Breast epithelium (tissue), 4 donors: ENCODE measurements at regions not wholly inside any gene's neighbourhood (a gene's known extent, or its start where the extent isn't known, plus 50 kb on each side); places are given as distances from the start of the nearest gene placed in this dataset.

ENCODE experiments used
- DNase-seq, 2 donors: peaks; one replicate each; pipeline ENCODE4 v3.0.0-alpha.2; 2019; ENCODE audit warnings: low spot score in 2 of 2
- H3K27ac ChIP-seq, 2 donors: fragments of 200-600 bp; sonication (generic) in 1 of 2; one replicate each; pipeline ENCODE4 v1.5.1; 2016 to 2019; ENCODE audit warnings: mild to moderate bottlenecking in 1 of 2
- H3K27me3 ChIP-seq, 2 donors: fragments of 200-600 bp; sonication (generic) in 1 of 2; one replicate each; pipeline versions ENCODE4 v1.5.1 to v1.6.0; 2017 to 2019; ENCODE audit warnings: control low read depth in 1 of 2, mild to moderate bottlenecking in 1 of 2
- H3K36me3 ChIP-seq: fragments of 200-600 bp; one replicate; pipeline ENCODE4 v1.5.1; 2019
- H3K4me1 ChIP-seq, 2 donors: fragments of 200-600 bp; sonication (generic); one replicate each; pipeline ENCODE4 v1.5.1; 2016 to 2019; ENCODE audit warnings: control low read depth in 1 of 2
- H3K4me3 ChIP-seq, 3 donors: fragments of 200-600 bp; sonication (generic); 1 replicate in 2 of 3; 2 replicates in 1 of 3; pipeline ENCODE4 v1.5.1; 2016 to 2019; ENCODE audit warnings: mild to moderate bottlenecking in 3 of 3, moderate library complexity in 2 of 3
- H3K9me3 ChIP-seq, 2 donors: fragments of 200-600 bp; sonication (generic) in 1 of 2; one replicate each; pipeline ENCODE4 v1.5.1; 2016 to 2019; ENCODE audit warnings: control low read depth in 1 of 2
- POLR2A ChIP-seq: fragments of 450-650 bp; IDR thresholded peaks from one replicate; pipeline ENCODE4 v1.6.1; 2016; ENCODE audit warnings: antibody characterized with exemption, mild to moderate bottlenecking, moderate library complexity
- POLR2AphosphoS5 ChIP-seq, 3 donors: sonication (generic); formaldehyde crosslinking; IDR thresholded peaks; one replicate each; pipeline ENCODE4 v1.6.1; 2017; ENCODE audit warnings: antibody characterized with exemption in 3 of 3
- intact Hi-C: fragments of 100-400 bp; cut with DNase I; formaldehyde crosslinking; loops from one replicate; pipeline ENCODE4 v1.15.1; 2023; ENCODE audit warnings: low total_unique reads
- TF ChIP-seq, protein P1 (sequence below), 3 donors: fragments of 450-650 bp; IDR thresholded peaks; one replicate each; pipeline ENCODE4 v1.5.1; 2016 to 2017; ENCODE audit warnings: antibody characterized with exemption in 3 of 3, mild to moderate bottlenecking in 3 of 3, moderate library complexity in 3 of 3

DNA sequence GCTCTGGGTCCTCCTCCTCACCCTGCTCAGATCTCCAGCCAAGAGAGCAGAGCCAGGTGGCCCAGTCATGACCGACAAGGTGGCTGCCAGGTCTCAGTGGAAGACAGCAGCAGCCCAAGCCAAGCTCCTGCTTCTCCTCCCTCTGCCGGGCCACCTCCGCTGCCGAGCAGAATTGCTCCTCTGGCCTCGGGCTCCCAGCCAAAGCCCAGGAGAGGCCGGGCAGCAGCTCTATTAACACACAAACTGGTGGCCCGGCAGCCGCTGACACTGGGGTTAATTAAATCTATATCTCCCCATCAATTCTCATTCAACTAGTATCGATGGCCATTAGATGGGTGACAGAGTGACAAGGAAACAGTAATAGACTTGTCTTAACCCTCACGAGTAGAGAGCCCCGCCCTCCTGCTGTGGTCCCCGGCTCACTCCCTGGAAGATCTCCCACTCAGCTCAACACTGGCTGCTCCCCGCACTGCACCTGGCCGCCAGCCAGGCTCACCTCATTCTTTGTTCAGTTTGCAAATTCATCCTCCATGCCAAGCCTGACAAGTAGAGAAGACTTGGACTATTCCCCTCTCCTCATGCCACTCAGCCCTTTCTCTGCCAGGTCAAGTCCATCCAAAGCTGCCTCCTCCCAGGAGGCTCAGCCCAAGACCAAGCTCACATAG is 74.1 kb upstream of the UNC5B start:
- H3K4me3 ChIP-seq = no peak overlapping the region
- no peak overlapping the region for H3K27ac ChIP-seq
- no peaks in the 10 kb centered on the region for H3K36me3 ChIP-seq
- no peaks in the 10 kb centered on the region for H3K4me1 ChIP-seq
- peak in 1 of 2 donors; percentile 37 for DNase-seq
- intact Hi-C loops = no loop called here
- H3K27me3 ChIP-seq = no peaks in the 10 kb centered on the region
- TF ChIP-seq, protein P1, sequence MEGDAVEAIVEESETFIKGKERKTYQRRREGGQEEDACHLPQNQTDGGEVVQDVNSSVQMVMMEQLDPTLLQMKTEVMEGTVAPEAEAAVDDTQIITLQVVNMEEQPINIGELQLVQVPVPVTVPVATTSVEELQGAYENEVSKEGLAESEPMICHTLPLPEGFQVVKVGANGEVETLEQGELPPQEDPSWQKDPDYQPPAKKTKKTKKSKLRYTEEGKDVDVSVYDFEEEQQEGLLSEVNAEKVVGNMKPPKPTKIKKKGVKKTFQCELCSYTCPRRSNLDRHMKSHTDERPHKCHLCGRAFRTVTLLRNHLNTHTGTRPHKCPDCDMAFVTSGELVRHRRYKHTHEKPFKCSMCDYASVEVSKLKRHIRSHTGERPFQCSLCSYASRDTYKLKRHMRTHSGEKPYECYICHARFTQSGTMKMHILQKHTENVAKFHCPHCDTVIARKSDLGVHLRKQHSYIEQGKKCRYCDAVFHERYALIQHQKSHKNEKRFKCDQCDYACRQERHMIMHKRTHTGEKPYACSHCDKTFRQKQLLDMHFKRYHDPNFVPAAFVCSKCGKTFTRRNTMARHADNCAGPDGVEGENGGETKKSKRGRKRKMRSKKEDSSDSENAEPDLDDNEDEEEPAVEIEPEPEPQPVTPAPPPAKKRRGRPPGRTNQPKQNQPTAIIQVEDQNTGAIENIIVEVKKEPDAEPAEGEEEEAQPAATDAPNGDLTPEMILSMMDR (IDR thresholded peaks at IDR 0.05) = no peak
- no peak for TF ChIP-seq POLR2A
- TF ChIP-seq POLR2AphosphoS5 (IDR thresholded peaks at IDR 0.05) = no peak
- H3K9me3 ChIP-seq = no peaks in the 10 kb centered on the region

DNA sequence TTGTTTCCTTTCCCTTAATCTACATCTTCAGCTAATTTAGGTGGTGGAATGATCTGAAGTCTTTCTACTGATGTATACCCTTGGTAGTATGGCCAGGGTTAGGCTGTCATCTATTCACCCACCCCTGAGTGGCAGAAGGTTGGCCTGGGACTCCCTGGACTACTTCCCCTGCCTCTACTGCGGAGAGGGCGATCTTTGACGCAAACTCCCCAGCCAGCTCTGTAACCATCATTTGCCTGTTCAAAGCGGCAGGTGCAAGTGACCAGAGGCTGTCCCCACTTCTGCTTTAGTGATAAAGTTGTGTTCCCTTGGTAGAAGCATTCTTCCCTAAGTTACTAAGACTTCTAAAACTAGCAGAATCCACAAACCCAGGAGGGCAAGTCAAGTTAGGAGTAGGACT is 70.8 kb upstream of the UNC5B start:
- no peak overlapping the region for H3K27ac ChIP-seq
- intact Hi-C loops = no loop called here
- H3K27me3 ChIP-seq = no peaks in the 10 kb centered on the region
- no peaks in the 10 kb centered on the region for H3K36me3 ChIP-seq
- H3K4me1 ChIP-seq = no peaks in the 10 kb centered on the region
- no peak overlapping the region for H3K4me3 ChIP-seq
- DNase-seq = no peak
- no peaks in the 10 kb centered on the region for H3K9me3 ChIP-seq
- TF ChIP-seq, protein P1 (IDR thresholded peaks at IDR 0.05) = no peak
- TF ChIP-seq POLR2AphosphoS5 (IDR thresholded peaks at IDR 0.05) (no peak), POLR2A (no peak)

- peak overlapping the region in 1 of 2 donors; percentile 43 for H3K27ac ChIP-seq
- no peaks in the 10 kb centered on the region for H3K9me3 ChIP-seq
- H3K36me3 ChIP-seq = no peaks in the 10 kb centered on the region
- no peak overlapping the region for H3K4me3 ChIP-seq
- H3K27me3 ChIP-seq = no peaks in the 10 kb centered on the region
- TF ChIP-seq POLR2AphosphoS5 (IDR thresholded peaks at IDR 0.05) (no peak), POLR2A (no peak)
- no peaks in the 10 kb centered on the region for H3K4me1 ChIP-seq
- intact Hi-C loops = no loop called here
- no peak for DNase-seq
Observed at GRCh38 chr10:71143170-71143569, 69.2 kb upstream of the UNC5B start.

- H3K36me3 ChIP-seq = no peaks in the 10 kb centered on the region
- peak overlapping the region in 1 of 2 donors; percentile 43 for H3K27ac ChIP-seq
- intact Hi-C loops = no loop called here
- DNase-seq = peak in 1 of 2 donors; percentile 27
- no peak overlapping the region for H3K4me3 ChIP-seq
- H3K27me3 ChIP-seq = no peaks in the 10 kb centered on the region
- H3K4me1 ChIP-seq = no peaks in the 10 kb centered on the region
- H3K9me3 ChIP-seq = no peaks in the 10 kb centered on the region
- TF ChIP-seq, protein P1 (IDR thresholded peaks at IDR 0.05) = no peak
- TF ChIP-seq POLR2A (no peak), POLR2AphosphoS5 (IDR thresholded peaks at IDR 0.05) (no peak)
Observed at GRCh38 chr10:71143610-71144009, 68.8 kb upstream of the UNC5B start.

GRCh38 chr10:71144824-71145223 is 67.5 kb upstream of the UNC5B start:
- intact Hi-C loops = no loop called here
- Histone ChIP-seq H3K36me3 (no peaks in the 10 kb centered on the region), H3K27me3 (no peaks in the 10 kb centered on the region), H3K4me3 (no peak overlapping the region), H3K27ac (no peak overlapping the region), H3K9me3 (no peaks in the 10 kb centered on the region), H3K4me1 (no peaks in the 10 kb centered on the region)
- no peak for DNase-seq
- TF ChIP-seq POLR2AphosphoS5 (IDR thresholded peaks at IDR 0.05) (no peak), POLR2A (no peak)
- TF ChIP-seq, protein P1 (IDR thresholded peaks at IDR 0.05) = no peak
